Neuronal stem cell (in vitro differentiated cells): ENCODE measurements at regions not wholly inside any gene's neighbourhood (a gene's known extent, or its start where the extent isn't known, plus 50 kb on each side); places are given as distances from the start of the nearest gene placed in this dataset.

ENCODE experiments used
- DNase-seq: peaks from one replicate; pipeline ENCODE4 v3.0.0-alpha.2; 2013; ENCODE audit warnings: low spot score
- H2AFZ ChIP-seq: one replicate; pipeline ENCODE4 v1.6.1; 2013; ENCODE audit warnings: mild to moderate bottlenecking, low read length, inconsistent platforms
- H2AK5ac ChIP-seq: 2 replicates; pipeline ENCODE4 v1.6.1; 2013; ENCODE audit warnings: low read depth, mild to moderate bottlenecking, inconsistent platforms, low read length, moderate library complexity, mixed read lengths
- H2BK120ac ChIP-seq: 2 replicates; pipeline ENCODE4 v1.6.1; 2013; ENCODE audit warnings: low read depth, mild to moderate bottlenecking, inconsistent platforms, low read length, moderate library complexity, mixed read lengths
- H2BK12ac ChIP-seq: one replicate; pipeline ENCODE4 v1.6.1; 2013; ENCODE audit warnings: low read length, inconsistent platforms
- H2BK15ac ChIP-seq: 2 replicates; pipeline ENCODE4 v1.6.1; 2013; ENCODE audit warnings: mild to moderate bottlenecking, low read length, inconsistent platforms, mixed read lengths
- H2BK5ac ChIP-seq: one replicate; pipeline ENCODE4 v1.6.1; 2013; ENCODE audit warnings: inconsistent platforms, mild to moderate bottlenecking, low read length, moderate library complexity
- H3K14ac ChIP-seq: one replicate; pipeline ENCODE4 v1.6.1; 2013; ENCODE audit warnings: low read length, inconsistent platforms
- H3K18ac ChIP-seq: 2 replicates; pipeline ENCODE4 v1.6.1; 2013; ENCODE audit warnings: low read length, inconsistent platforms
- H3K23ac ChIP-seq: 2 replicates; pipeline ENCODE4 v1.6.1; 2013; ENCODE audit warnings: low read depth, mild to moderate bottlenecking, mixed read lengths, low read length, inconsistent platforms; ENCODE audit not compliant: poor library complexity
- H3K27ac ChIP-seq: replicated peaks from 3 replicates; pipeline ENCODE4 v1.5.1; 2013; ENCODE audit warnings: low read length, inconsistent platforms
- H3K27me3 ChIP-seq, 3 experiments: 2 replicates each; pipeline ENCODE4 v1.6.1; 2013; ENCODE audit warnings: low read length in 3 of 3, mild to moderate bottlenecking in 2 of 3, inconsistent platforms in 1 of 3, low read depth in 1 of 3, mixed read lengths in 1 of 3, moderate library complexity in 1 of 3; ENCODE audit not compliant: control insufficient read depth in 3 of 3, insufficient read depth in 3 of 3
- H3K36me3 ChIP-seq, 2 donors: replicated peaks in 1 of 2; 2 replicates each; pipeline ENCODE4 v1.6.1; 2013; ENCODE audit warnings: low read length in 2 of 2; ENCODE audit not compliant: control insufficient read depth in 2 of 2, insufficient read depth in 2 of 2
- H3K4ac ChIP-seq: 2 replicates; pipeline ENCODE4 v1.6.1; 2013; ENCODE audit warnings: inconsistent platforms, mild to moderate bottlenecking, low read length, moderate library complexity
- H3K4me1 ChIP-seq, 2 donors: 1 replicate in 1 of 2; 2 replicates in 1 of 2; pipeline ENCODE4 v1.6.1; 2013; ENCODE audit warnings: low read length in 2 of 2, low read depth in 1 of 2; ENCODE audit not compliant: control insufficient read depth in 2 of 2, insufficient read depth in 1 of 2
- H3K4me2 ChIP-seq: one replicate; pipeline ENCODE4 v1.6.1; 2013; ENCODE audit warnings: mild to moderate bottlenecking, low read length, inconsistent platforms; ENCODE audit not compliant: insufficient read depth, poor library complexity, severe bottlenecking
- H3K4me3 ChIP-seq, 2 donors: 2 replicates each; pipeline ENCODE4 v1.5.1; 2013; ENCODE audit warnings: low read length in 2 of 2, mild to moderate bottlenecking in 2 of 2, inconsistent platforms in 1 of 2, moderate library complexity in 1 of 2
- H3K79me1 ChIP-seq: one replicate; pipeline ENCODE4 v1.6.1; 2013; ENCODE audit warnings: low read depth, mild to moderate bottlenecking, inconsistent platforms, low read length, moderate library complexity
- H3K9ac ChIP-seq: one replicate; pipeline ENCODE4 v1.6.1; 2013; ENCODE audit warnings: mild to moderate bottlenecking, low read depth, low read length, inconsistent platforms; ENCODE audit not compliant: poor library complexity
- H3K9me3 ChIP-seq, 2 donors: replicated peaks in 1 of 2; 2 replicates each; pipeline versions ENCODE3 to v1.6.1; 2013; ENCODE audit warnings: low read length in 2 of 2, mild to moderate bottlenecking in 2 of 2, inconsistent platforms in 1 of 2, low read depth in 1 of 2, mixed read lengths in 1 of 2, moderate library complexity in 1 of 2; ENCODE audit not compliant: control insufficient read depth in 2 of 2, insufficient read depth in 1 of 2
- H4K8ac ChIP-seq: one replicate; pipeline ENCODE4 v1.6.1; 2013; ENCODE audit warnings: low read depth, mild to moderate bottlenecking, inconsistent platforms, low read length, moderate library complexity
- H4K91ac ChIP-seq: one replicate; pipeline ENCODE4 v1.6.1; 2013; ENCODE audit warnings: low read length, low read depth, mild to moderate bottlenecking, inconsistent platforms; ENCODE audit not compliant: poor library complexity
- WGBS, 2 donors: extraction: QIAGEN DNeasy Blood & Tissue Kit; methylation state at CpG; one replicate each; pipeline ENCODE4 v1.1.7; 2013; ENCODE audit warnings: missing lambda C conversion rate in 2 of 2, mixed read lengths in 1 of 2; ENCODE audit not compliant: insufficient read length in 2 of 2, insufficient replicate concordance in 1 of 2; ENCODE audit errors: extremely low coverage in 2 of 2; 5-methylcytosine and 5-hydroxymethylcytosine counted together

GRCh38 chr1:168454211-168454815 is 89.5 kb downstream of the XCL2 start:
- Histone ChIP-seq H3K27ac (no peak overlapping the region), H2AK5ac (no peak overlapping the region), H3K4me1 (no peaks in the 10 kb centered on the region), H2BK120ac (no peak overlapping the region), H3K23ac (no peak overlapping the region), H3K14ac (no peak overlapping the region), H3K4me3 (no peak overlapping the region), H3K4ac (no peak overlapping the region), H4K8ac (no peak overlapping the region), H3K18ac (no peak overlapping the region), H2BK15ac (no peak overlapping the region), H3K36me3 (no peaks in the 10 kb centered on the region), H2BK12ac (no peak overlapping the region), H3K79me1 (no peaks in the 10 kb centered on the region), H3K9me3 (peaks cover 0 to 3% of the 10 kb centered on the region in 2 donors), H4K91ac (no peak overlapping the region), H2AFZ (no peak overlapping the region), H3K27me3 (no peaks in the 10 kb centered on the region), H3K9ac (no peak overlapping the region), H2BK5ac (no peak overlapping the region), H3K4me2 (no peak overlapping the region)
- no CpG with 5 or more reads among the region's 1 CpG for WGBS, 2 donors
- no peak for DNase-seq

GRCh38 chr1:168453056-168453455 is 90.7 kb downstream of the XCL2 start:
- no CpG with 5 or more reads among the region's 4 CpGs for WGBS, 2 donors
- no peak overlapping the region for H3K23ac ChIP-seq
- no peak overlapping the region for H3K27ac ChIP-seq
- no peaks in the 10 kb centered on the region for H3K27me3 ChIP-seq
- no peak overlapping the region for H3K18ac ChIP-seq
- H2BK15ac ChIP-seq: no peak overlapping the region
- no peaks in the 10 kb centered on the region for H3K79me1 ChIP-seq
- H3K9ac ChIP-seq: no peak overlapping the region
- H3K4me2 ChIP-seq: no peak overlapping the region
- H3K9me3 ChIP-seq: peaks cover 0 to 3% of the 10 kb centered on the region in 2 donors
- no peak overlapping the region for H3K4ac ChIP-seq
- H3K36me3 ChIP-seq: no peaks in the 10 kb centered on the region
- H2AFZ ChIP-seq: no peak overlapping the region
- H3K14ac ChIP-seq: no peak overlapping the region
- DNase-seq: no peak
- H2AK5ac ChIP-seq: no peak overlapping the region
- H2BK5ac ChIP-seq: no peak overlapping the region
- H2BK12ac ChIP-seq: no peak overlapping the region
- no peak overlapping the region for H4K91ac ChIP-seq
- no peak overlapping the region for H2BK120ac ChIP-seq
- no peaks in the 10 kb centered on the region for H3K4me1 ChIP-seq
- no peak overlapping the region for H4K8ac ChIP-seq
- no peak overlapping the region for H3K4me3 ChIP-seq

GRCh38 chr1:168452329-168452728 is 91.5 kb downstream of the XCL2 start:
- Histone ChIP-seq H4K8ac (no peak overlapping the region), H2AFZ (no peak overlapping the region), H2BK5ac (no peak overlapping the region), H3K79me1 (no peaks in the 10 kb centered on the region), H3K4me3 (no peak overlapping the region), H3K9ac (no peak overlapping the region), H3K36me3 (no peaks in the 10 kb centered on the region), H3K4ac (no peak overlapping the region), H4K91ac (no peak overlapping the region), H2AK5ac (no peak overlapping the region), H3K23ac (no peak overlapping the region), H3K18ac (no peak overlapping the region), H3K14ac (no peak overlapping the region), H3K4me2 (no peak overlapping the region), H3K4me1 (no peaks in the 10 kb centered on the region), H2BK120ac (no peak overlapping the region), H3K9me3 (peaks cover 0 to 3% of the 10 kb centered on the region in 2 donors), H3K27me3 (no peaks in the 10 kb centered on the region), H3K27ac (no peak overlapping the region), H2BK12ac (no peak overlapping the region), H2BK15ac (no peak overlapping the region)
- no peak for DNase-seq
- WGBS, 2 donors: no CpG with 5 or more reads among the region's 1 CpG

GRCh38 chr1:168447871-168448270 is 95.9 kb downstream of the XCL2 start:
- no peaks in the 10 kb centered on the region for H3K27me3 ChIP-seq
- no peak overlapping the region for H2BK5ac ChIP-seq
- H3K9ac ChIP-seq: no peak overlapping the region
- no peak overlapping the region for H4K91ac ChIP-seq
- H3K27ac ChIP-seq: no peak overlapping the region
- H3K4me3 ChIP-seq: no peak overlapping the region
- H2AFZ ChIP-seq: no peak overlapping the region
- no peak overlapping the region for H3K14ac ChIP-seq
- H3K4ac ChIP-seq: no peak overlapping the region
- no peak overlapping the region for H2BK120ac ChIP-seq
- no peak overlapping the region for H3K23ac ChIP-seq
- no peak for DNase-seq
- WGBS, 2 donors: no CpG with 5 or more reads among the region's 1 CpG
- H3K4me1 ChIP-seq: no peaks in the 10 kb centered on the region
- no peaks in the 10 kb centered on the region for H3K79me1 ChIP-seq
- H2AK5ac ChIP-seq: no peak overlapping the region
- H3K4me2 ChIP-seq: no peak overlapping the region
- no peaks in the 10 kb centered on the region for H3K36me3 ChIP-seq
- H4K8ac ChIP-seq: no peak overlapping the region
- H2BK12ac ChIP-seq: no peak overlapping the region
- H2BK15ac ChIP-seq: no peak overlapping the region
- peaks cover 0 to 3% of the 10 kb centered on the region in 2 donors for H3K9me3 ChIP-seq
- no peak overlapping the region for H3K18ac ChIP-seq
